Cardiac muscle cell (in vitro differentiated cells and primary cell): ENCODE measurements at regions not wholly inside any gene's neighbourhood (a gene's known extent, or its start where the extent isn't known, plus 50 kb on each side); places are given as distances from the start of the nearest gene placed in this dataset.
A peak's percentile ranks its signal among the peaks of the same experiment; 100 is the strongest.

Experiments used
- DNase-seq, 2 donors: peaks; one replicate each; pipeline versions ENCODE4 v3.0.0 to v3.0.0-alpha.2; 2010 to 2017; ENCODE audit warnings: low read depth in 1 of 2, low spot score in 1 of 2
- H3K27ac ChIP-seq: fragments of 200-600 bp; sonication (generic); 2 replicates; pipeline ENCODE4 v1.5.1; 2016
- H3K27me3 ChIP-seq: fragments of 200-600 bp; sonication (generic); 2 replicates; pipeline ENCODE4 v1.6.0; 2016; ENCODE audit warnings: control low read depth
- H3K36me3 ChIP-seq: fragments of 200-600 bp; sonication (generic); 2 replicates; pipeline ENCODE4 v1.5.1; 2016; ENCODE audit warnings: control low read depth
- H3K4me1 ChIP-seq: fragments of 200-600 bp; sonication (generic); 2 replicates; pipeline ENCODE4 v1.8.1; 2017; ENCODE audit warnings: low read depth, mild to moderate bottlenecking, mixed run types
- H3K4me3 ChIP-seq: fragments of 200-600 bp; sonication (generic); 2 replicates; pipeline ENCODE4 v1.5.1; 2016; ENCODE audit warnings: mild to moderate bottlenecking
- H3K9me3 ChIP-seq: fragments of 200-600 bp; sonication (generic); 2 replicates; pipeline ENCODE4 v1.5.1; 2017; ENCODE audit warnings: low read depth, mild to moderate bottlenecking, control low read depth
- CTCF ChIP-seq: IDR thresholded peaks from 2 replicates; pipeline ENCODE4 v1.5.1; 2012; ENCODE audit warnings: low read depth, mild to moderate bottlenecking, low read length

- Histone ChIP-seq H3K9me3 (no peaks in the 10 kb centered on the region), H3K4me3 (no peak overlapping the region), H3K4me1 (peaks cover 6% of the 10 kb centered on the region), H3K27ac (no peak overlapping the region), H3K36me3 (no peaks in the 10 kb centered on the region), H3K27me3 (no peaks in the 10 kb centered on the region)
- no peak for TF ChIP-seq CTCF
- peak in 1 of 2 donors; percentile 54 for DNase-seq
Observed at GRCh38 chr7:94222516-94222915, 172.2 kb upstream of the COL1A2 start.

- H3K27me3 ChIP-seq = no peaks in the 10 kb centered on the region
- no peaks in the 10 kb centered on the region for H3K36me3 ChIP-seq
- H3K4me3 ChIP-seq = no peak overlapping the region
- no peaks in the 10 kb centered on the region for H3K9me3 ChIP-seq
- no peak overlapping the region for H3K27ac ChIP-seq
- TF ChIP-seq CTCF = peak; percentile 58
- H3K4me1 ChIP-seq = peaks cover 6% of the 10 kb centered on the region
- peak; percentile 40 to 63 for DNase-seq
Observed at GRCh38 chr7:94223375-94224084, 171.2 kb upstream of the COL1A2 start.

DNA sequence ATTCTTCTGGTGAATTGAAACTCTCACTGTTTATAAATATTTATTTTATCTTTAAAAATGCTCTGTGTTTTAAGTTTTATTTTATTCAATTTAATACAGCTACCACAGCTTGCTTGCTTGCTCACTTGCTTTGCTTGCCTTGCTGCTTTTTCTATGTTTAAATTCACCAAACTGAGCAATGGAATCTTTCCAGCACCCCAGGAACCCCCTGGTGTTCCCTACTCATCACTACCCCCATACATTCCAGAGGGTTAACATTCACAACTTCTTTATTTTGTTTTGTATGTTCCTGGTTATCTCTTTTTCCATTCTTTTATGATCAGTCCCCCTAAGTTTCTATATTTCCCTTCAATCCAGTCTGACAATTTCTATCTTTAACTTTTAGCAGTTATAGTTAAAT lies 166.5 kb upstream of the COL1A2 start:
- no peaks in the 10 kb centered on the region for H3K9me3 ChIP-seq
- no peak for DNase-seq
- H3K27ac ChIP-seq = no peak overlapping the region
- no peaks in the 10 kb centered on the region for H3K36me3 ChIP-seq
- H3K4me1 ChIP-seq = peaks cover 6% of the 10 kb centered on the region
- no peak overlapping the region for H3K4me3 ChIP-seq
- no peak for TF ChIP-seq CTCF
- no peaks in the 10 kb centered on the region for H3K27me3 ChIP-seq

DNA sequence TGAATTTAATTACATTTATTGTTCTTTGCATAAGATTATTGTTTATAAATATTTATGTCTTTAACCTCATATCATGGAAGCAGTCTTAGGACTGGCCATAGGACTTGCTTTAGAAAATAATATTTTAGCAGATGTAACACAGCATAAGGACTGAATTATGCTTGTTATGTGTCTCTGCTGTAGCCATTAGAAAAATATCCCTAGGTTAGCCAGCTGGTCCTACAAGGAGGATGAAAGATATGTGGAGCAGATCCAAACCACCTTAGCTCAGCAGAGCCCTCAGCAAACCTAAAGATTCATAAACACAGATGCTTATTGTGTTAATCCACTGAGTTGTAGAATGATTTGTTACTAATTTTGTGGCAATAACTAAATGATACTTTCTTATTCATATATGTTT lies 166.0 kb upstream of the COL1A2 start:
- peak in 1 of 2 donors; percentile 48 for DNase-seq
- no peak overlapping the region for H3K4me3 ChIP-seq
- H3K9me3 ChIP-seq = no peaks in the 10 kb centered on the region
- H3K36me3 ChIP-seq = no peaks in the 10 kb centered on the region
- H3K4me1 ChIP-seq = peaks cover 3% of the 10 kb centered on the region
- no peaks in the 10 kb centered on the region for H3K27me3 ChIP-seq
- H3K27ac ChIP-seq = no peak overlapping the region
- no peak for TF ChIP-seq CTCF

DNA sequence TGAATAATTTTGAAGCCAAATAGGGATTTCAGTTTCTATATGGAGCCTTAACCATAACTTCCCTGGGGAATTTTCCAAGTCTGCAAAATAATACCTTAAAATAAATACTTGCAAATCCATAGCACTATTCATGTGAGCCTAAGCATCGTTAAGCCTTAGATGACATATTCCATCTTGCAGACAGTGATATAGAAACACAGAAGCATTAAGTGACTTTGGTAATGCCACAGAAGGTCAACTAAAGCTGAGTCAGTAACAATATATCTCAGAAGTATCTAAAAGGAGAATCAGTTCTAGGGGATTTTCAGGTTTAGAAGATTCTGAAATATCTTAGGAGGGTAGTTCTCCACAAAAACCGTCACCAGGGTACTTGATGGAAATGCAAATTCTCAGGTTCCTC lies 163.4 kb upstream of the COL1A2 start:
- TF ChIP-seq CTCF = no peak
- no peak overlapping the region for H3K27ac ChIP-seq
- no peaks in the 10 kb centered on the region for H3K9me3 ChIP-seq
- H3K4me3 ChIP-seq = no peak overlapping the region
- DNase-seq = no peak
- no peaks in the 10 kb centered on the region for H3K36me3 ChIP-seq
- no peaks in the 10 kb centered on the region for H3K27me3 ChIP-seq
- H3K4me1 ChIP-seq = no peaks in the 10 kb centered on the region
